Kidney (tissue), 13 donors: ENCODE measurements at regions not wholly inside any gene's neighbourhood (a gene's known extent, or its start where the extent isn't known, plus 50 kb on each side); places are given as distances from the start of the nearest gene placed in this dataset.

Experiments used
- DNase-seq, 5 donors: peaks; one replicate each; pipeline ENCODE4 v3.0.0-alpha.2; 2013 to 2020
- FAIRE-seq: peaks from 2 replicates; lab custom pipeline; 2012; peaks lifted over from hg19 to GRCh38; lab: Jason Lieb, UNC
- H3K27ac ChIP-seq, 2 donors: one replicate each; pipeline ENCODE4 v1.7.0; 2013; ENCODE audit warnings: low read depth in 2 of 2, low read length in 2 of 2, inconsistent platforms in 1 of 2
- H3K27me3 ChIP-seq: one replicate; pipeline ENCODE4 v1.7.1; 2013; ENCODE audit warnings: low read length, inconsistent platforms; ENCODE audit not compliant: control insufficient read depth, insufficient read depth
- H3K36me3 ChIP-seq, 3 donors: one replicate each; pipeline versions ENCODE4 v1.7.0 to v1.7.1; 2013; ENCODE audit warnings: low read length in 3 of 3, control low read depth in 1 of 3, inconsistent platforms in 1 of 3; ENCODE audit not compliant: insufficient read depth in 3 of 3, control insufficient read depth in 2 of 3
- H3K4me1 ChIP-seq, 3 donors: one replicate each; pipeline versions ENCODE4 v1.7.0 to v1.7.1; 2013; ENCODE audit warnings: low read length in 3 of 3, inconsistent platforms in 1 of 3, low read depth in 1 of 3; ENCODE audit not compliant: control insufficient read depth in 2 of 3, insufficient read depth in 2 of 3
- H3K4me3 ChIP-seq, 3 donors: one replicate each; pipeline versions ENCODE4 v1.7.0 to v1.8.1; 2013; ENCODE audit warnings: low read length in 3 of 3, control low read depth in 1 of 3, inconsistent platforms in 1 of 3
- H3K9ac ChIP-seq, 3 donors: one replicate each; pipeline versions ENCODE4 v1.7.0 to v1.7.1; 2013; ENCODE audit warnings: low read length in 3 of 3, control low read depth in 1 of 3, inconsistent platforms in 1 of 3
- H3K9me3 ChIP-seq, 3 donors: one replicate each; pipeline versions ENCODE4 v1.7.0 to v1.7.1; 2013; ENCODE audit warnings: low read length in 3 of 3, control low read depth in 1 of 3, inconsistent platforms in 1 of 3; ENCODE audit not compliant: control insufficient read depth in 2 of 3, insufficient read depth in 1 of 3
- intact Hi-C: fragments of 100-400 bp; cut with DNase I; formaldehyde crosslinking; loops from one replicate; pipeline ENCODE4 v1.11.1; 2022
- TF ChIP-seq, protein P1 (sequence below): IDR thresholded peaks from 3 replicates; pipeline ENCODE4 v1.5.1; 2012; ENCODE audit warnings: mild to moderate bottlenecking, moderate library complexity, borderline replicate concordance; ENCODE audit not compliant: insufficient read depth; ENCODE audit errors: extremely low read depth
- donor health status: control.
- donor health status: control.
- donor health status: control.
- donor health status: control.
- donor health status: control.
- donor health status: DM: yes; HTN: yes; CAD: no.
- donor health status: Normal renal cell carcinoma (clear cell type).

DNA sequence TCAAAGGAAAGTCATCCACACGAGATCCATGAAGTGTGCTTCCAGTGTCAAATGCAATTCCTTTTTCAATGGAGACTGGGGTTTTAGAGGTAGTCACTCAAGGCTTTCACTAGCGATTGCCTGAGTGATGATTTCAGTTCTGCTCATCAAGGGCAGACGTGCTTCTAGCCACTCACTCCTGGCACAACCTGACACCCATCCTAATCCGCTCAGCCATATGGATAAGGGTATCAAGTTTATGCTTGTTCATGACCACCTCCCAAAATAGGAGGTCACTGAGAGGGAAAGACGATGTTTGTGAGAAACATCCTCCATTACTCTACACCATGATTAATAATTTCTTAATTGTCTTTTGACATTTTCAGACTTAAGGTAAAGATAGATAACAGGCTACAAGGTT lies 91.3 kb upstream of the HEY2 start:
- intact Hi-C loops: no loop called here
- no peak overlapping the region for H3K9ac ChIP-seq
- TF ChIP-seq, protein P1, sequence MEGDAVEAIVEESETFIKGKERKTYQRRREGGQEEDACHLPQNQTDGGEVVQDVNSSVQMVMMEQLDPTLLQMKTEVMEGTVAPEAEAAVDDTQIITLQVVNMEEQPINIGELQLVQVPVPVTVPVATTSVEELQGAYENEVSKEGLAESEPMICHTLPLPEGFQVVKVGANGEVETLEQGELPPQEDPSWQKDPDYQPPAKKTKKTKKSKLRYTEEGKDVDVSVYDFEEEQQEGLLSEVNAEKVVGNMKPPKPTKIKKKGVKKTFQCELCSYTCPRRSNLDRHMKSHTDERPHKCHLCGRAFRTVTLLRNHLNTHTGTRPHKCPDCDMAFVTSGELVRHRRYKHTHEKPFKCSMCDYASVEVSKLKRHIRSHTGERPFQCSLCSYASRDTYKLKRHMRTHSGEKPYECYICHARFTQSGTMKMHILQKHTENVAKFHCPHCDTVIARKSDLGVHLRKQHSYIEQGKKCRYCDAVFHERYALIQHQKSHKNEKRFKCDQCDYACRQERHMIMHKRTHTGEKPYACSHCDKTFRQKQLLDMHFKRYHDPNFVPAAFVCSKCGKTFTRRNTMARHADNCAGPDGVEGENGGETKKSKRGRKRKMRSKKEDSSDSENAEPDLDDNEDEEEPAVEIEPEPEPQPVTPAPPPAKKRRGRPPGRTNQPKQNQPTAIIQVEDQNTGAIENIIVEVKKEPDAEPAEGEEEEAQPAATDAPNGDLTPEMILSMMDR: no peak
- H3K9me3 ChIP-seq: no peaks in the 10 kb centered on the region
- no peak overlapping the region for H3K27ac ChIP-seq
- no peaks in the 10 kb centered on the region for H3K27me3 ChIP-seq
- no peaks in the 10 kb centered on the region for H3K36me3 ChIP-seq
- no peak overlapping the region for H3K4me3 ChIP-seq
- no peak for DNase-seq
- FAIRE-seq: no peak
- no peaks in the 10 kb centered on the region for H3K4me1 ChIP-seq

DNA sequence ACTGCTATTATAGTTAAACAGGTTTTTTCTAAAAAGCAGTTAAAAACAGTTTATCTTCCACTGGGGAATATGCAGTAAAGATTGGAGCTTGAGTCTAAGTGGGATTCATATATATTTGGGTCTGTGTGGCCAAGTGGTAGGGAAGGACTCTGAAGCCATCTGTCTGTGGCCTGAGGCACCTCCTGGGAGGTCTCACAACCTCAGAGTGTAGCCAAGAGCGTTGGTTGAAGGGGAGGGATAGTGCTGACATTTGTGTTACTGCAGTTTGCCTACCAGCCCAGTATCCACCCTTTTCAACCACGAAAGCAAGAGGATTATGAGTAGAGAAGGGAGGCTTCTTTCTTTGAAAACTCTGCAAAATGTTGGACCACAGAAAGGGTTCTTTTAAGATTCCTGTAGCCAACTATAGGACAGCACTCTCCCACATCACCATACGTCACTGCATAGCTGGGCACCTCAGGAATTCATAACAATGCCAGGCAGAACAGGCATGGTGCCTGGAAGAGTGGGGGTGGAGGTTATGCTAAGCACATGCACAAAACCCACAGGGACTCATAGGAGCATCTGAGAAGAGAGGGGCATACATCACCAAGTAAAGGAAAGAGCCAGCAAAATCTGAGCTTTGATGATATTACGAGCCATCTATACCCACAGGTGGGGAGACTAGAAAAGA lies 90.5 kb upstream of the HEY2 start:
- Histone ChIP-seq H3K4me1 (no peaks in the 10 kb centered on the region), H3K9me3 (no peaks in the 10 kb centered on the region), H3K36me3 (no peaks in the 10 kb centered on the region), H3K27ac (no peak overlapping the region), H3K4me3 (no peak overlapping the region), H3K27me3 (no peaks in the 10 kb centered on the region), H3K9ac (no peak overlapping the region)
- TF ChIP-seq, protein P1: no peak
- DNase-seq (peak in 1 of 5 donors; percentile 14), FAIRE-seq (no peak)
- intact Hi-C loops: no loop called here

DNA sequence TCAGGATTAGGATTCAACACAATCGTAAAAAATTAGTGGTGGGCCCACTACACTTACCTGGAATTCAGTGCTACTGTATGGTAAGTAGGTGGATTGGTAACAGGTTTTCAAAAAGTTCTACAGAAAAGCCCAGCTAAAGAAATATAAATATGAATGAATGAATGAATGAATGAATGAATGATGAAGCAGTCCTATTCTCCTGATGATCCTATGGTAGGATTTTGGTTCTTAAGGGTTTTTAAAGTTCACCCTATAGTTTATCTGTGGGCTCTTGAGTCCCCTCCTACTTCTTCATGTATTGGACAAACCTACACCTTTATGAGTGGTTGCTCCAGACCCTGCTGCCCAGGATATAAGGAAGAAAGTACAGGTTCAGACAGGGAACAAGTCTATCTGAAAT lies 89.5 kb upstream of the HEY2 start:
- DNase-seq: no peak

More for the DNA sequence above, 89.5 kb upstream of the HEY2 start:
- H3K27me3 ChIP-seq: no peaks in the 10 kb centered on the region
- FAIRE-seq: no peak
- intact Hi-C loops: no loop called here
- H3K4me1 ChIP-seq: no peaks in the 10 kb centered on the region
- no peak overlapping the region for H3K9ac ChIP-seq
- H3K27ac ChIP-seq: no peak overlapping the region
- no peak overlapping the region for H3K4me3 ChIP-seq
- H3K9me3 ChIP-seq: no peaks in the 10 kb centered on the region
- no peaks in the 10 kb centered on the region for H3K36me3 ChIP-seq
- TF ChIP-seq, protein P1: no peak
